ENCODE measurements at regions not wholly inside any gene's neighbourhood (a gene's known extent, or its start where the extent isn't known, plus 50 kb on each side); places are given as distances from the start of the nearest gene placed in this dataset.

DNA sequence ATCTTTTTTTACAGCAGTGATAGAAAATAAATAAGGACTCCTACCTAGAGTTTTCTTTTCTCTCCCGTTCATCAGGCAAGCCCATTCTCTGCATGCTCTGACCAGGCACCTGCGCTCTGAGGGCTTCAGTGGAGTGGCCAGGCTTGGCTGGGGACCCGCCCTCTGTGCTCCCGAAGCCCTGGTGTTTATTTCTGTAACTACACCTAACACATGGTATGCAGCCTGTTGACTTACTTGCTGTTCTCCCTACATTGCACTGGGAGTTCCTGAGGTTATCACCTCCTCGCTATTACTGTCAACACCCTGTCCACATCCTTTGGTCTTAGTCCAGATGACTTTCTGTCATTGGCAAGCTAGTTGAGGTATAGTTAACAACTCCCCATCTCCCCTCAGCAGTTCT is 317.7 kb downstream of the LPIN1 start:
- no peak for TF ChIP-seq POLR2AphosphoS5 (IDR thresholded peaks at IDR 0.05)
- no peak for TF ChIP-seq CTCF (IDR thresholded peaks at IDR 0.05)
- no peak for TF ChIP-seq EP300 (IDR thresholded peaks at IDR 0.05)
- no peak for TF ChIP-seq POLR2A (IDR thresholded peaks at IDR 0.05)
